HG03175 (cell line): ENCODE measurements at regions not wholly inside any gene's neighbourhood (a gene's known extent, or its start where the extent isn't known, plus 50 kb on each side); places are given as distances from the start of the nearest gene placed in this dataset.
"Not testable (repeated sequence)": the region's sequence is repeated elsewhere in the genome, so short reads cannot be mapped to it uniquely, and the experiment has no call there.

ENCODE experiments used
- ATAC-seq: cut with Tn5 transposase; IDR thresholded peaks from one replicate; pipeline ENCODE4 v1.9.1; 2021; ENCODE audit warnings: mild to moderate bottlenecking, moderate library complexity; ENCODE audit not compliant: unreplicated experiment

DNA sequence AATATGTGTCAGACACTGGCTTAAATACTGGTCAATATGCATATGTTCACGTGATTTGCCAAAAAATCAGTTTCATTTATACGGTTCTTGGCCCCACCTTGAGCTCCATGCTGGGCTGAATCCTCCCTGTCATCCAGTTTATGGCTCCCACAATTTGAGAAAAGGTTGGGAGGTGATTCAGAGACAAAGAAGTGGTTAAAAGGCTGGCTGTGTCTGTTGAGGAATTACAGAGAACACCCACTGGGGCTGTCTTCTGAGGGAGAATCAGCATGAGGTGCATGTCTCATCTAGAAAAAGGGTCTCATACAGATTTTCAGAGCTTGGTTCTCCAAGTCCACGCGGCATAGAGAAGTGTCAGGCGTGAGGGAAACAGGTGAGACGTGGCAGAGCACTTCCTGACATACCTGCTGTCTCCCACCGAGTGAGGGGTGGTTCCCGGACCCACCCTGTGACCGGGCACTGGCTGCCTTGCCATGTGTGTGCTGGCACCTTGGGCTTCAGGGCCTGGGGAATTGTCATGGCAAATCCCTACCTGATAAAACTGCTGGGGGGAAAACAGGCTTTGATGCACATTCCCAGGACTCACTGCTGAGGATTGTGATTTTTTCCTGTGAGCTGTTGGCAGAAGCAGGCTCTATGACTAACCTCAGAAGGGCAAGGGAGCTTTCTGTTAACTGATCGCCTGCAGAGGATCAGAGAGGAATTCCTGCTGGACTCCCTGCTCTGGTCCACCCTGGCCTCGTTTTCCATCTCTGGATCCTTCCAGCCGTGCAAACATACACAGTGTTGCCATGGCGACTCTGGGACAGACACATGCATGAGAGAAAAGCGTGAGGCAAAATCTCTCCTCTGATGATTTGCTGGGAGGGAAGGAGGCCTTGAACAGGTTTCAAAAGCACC lies 223.6 kb downstream of the ADAMTS15 start:
- ATAC-seq, result no peak

DNA sequence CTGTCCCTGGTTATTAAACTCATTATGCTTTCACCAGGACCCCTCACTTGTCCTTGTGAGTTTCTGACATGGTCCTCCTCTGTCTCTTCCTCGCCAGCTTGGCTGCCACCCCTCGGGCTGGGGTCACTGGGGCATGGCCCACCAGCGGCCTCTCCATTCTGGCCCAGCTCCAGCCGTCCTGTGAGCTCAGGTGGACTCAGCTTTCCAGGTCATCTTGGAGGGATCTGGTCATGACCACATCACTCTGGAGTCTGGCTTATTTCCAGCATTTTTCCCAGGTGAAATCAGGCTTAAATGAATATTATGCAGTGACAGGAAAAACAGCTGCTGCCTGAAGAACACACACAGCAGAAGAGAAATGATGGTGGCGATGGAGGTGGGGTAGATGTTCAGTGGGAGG lies 224.5 kb downstream of the ADAMTS15 start:
- ATAC-seq, result no peak

GRCh38 chr11:130673698-130674097 lies 225.3 kb downstream of the ADAMTS15 start:
- ATAC-seq, result no peak

GRCh38 chr11:130674686-130675308 lies 226.4 kb downstream of the ADAMTS15 start:
- no peak for ATAC-seq

DNA sequence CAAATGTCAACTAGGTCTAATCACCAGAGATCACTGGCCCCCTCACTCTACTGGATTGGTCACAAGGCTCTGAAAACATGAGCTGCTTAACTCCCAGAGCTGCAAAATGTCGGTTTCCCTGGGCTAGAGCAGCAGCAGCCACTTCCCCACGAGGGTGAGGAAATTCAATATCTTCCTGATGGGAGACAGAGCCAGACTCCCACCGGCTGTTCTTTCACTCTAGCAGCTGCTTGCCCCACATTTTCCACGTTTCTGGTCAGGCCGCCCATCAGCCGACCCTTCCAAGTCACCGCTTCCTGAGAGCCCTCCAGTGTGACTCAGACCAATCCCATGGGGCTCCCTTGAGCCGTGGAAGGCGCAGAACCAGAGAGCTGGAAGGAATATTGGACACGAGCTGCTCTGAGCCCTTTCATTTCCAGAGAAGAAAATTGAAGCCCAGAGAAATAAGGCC lies 227.0 kb downstream of the ADAMTS15 start:
- ATAC-seq, result no peak

DNA sequence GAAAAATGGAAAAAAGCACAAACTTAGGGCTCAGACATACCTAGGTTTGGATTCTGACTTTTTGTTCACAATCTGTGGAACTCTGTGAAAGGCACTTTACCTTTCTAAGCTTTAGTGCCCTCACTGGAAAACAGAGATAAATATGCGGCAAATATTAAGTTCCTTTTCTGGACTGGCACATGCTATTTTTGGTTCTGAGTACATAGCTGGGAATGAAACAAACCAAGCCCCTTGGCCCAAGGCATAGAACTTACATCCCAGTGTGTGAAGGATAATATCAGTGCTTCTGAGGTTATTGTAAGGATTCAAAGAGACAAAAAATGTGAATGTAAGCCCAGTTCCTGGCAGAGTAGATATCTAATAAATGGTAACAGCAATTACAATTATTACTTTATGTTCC lies 227.5 kb downstream of the ADAMTS15 start:
- no peak for ATAC-seq

DNA sequence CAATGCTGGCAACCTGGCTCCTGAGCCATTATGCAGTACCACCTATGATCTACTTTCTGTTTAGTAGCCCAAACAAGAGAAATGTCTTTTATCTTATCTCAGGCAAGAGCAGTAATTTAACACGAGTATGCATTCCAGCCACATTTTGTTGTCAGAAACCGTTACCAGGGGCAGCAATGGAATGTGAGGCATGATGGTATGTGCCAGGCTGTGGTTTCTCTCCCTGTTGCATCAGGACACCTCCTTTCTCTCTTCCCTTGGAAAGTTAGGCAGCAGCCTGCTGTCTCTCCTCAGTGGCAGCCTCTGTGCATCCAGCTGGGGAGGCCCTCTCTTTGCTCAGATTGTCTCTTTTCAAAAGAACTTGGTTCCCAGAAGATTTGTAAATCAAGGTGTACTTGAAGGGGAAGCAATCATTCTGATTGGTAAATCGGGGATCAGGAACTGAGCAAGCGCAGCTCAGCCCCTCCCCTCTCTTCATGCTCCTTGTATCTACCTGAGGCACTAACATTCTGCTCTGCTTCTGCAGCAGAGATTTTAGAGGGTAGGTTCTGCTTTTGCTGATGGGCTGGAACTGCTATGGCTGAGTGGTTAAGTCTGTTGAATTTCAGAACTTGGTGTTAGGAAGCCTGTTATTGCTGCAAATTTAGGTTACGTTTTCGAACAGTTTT lies 229.2 kb downstream of the ADAMTS15 start:
- no peak for ATAC-seq

DNA sequence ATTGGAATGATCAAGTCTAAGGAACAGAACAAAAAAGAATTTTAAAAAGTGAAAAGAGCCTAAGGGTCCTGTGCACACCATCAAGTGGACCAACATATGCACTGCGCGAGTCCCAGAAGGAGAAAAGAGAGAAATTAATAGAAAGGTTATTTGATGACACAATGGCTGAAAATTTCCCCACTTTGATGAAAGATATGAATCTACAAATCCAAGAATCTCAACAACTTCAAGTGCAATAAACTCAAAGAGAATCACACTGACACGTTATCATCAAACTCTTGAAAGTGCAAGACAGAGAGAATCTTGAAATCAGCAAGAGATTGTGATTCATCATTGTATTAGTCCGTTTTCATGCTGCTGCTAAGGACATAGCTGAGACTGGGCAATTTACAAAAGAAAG lies 230.8 kb downstream of the ADAMTS15 start:
- no peak for ATAC-seq

DNA sequence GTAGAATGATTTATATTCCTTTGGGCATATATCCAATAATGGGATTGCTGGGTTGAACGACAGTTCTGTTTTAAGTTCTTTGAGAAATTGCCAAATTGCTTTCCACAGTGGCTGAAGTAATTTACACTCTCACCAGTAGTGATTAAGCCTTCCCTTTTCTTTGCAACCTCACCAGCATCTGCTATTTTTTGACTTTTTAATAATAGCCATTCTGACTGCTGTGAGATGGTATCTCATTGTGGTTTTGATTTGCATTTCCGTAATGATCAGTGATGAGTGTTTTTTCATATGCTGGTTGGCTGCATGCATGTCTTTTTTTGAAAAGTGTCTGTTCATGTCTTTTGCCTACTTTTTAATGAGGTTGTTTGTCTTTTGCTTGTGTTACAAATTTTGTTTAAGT lies 233.8 kb downstream of the SNX19 start:
- ATAC-seq, result not testable (repeated sequence)

GRCh38 chr11:130689222-130689908 lies 226.9 kb downstream of the SNX19 start:
- ATAC-seq, result no peak

DNA sequence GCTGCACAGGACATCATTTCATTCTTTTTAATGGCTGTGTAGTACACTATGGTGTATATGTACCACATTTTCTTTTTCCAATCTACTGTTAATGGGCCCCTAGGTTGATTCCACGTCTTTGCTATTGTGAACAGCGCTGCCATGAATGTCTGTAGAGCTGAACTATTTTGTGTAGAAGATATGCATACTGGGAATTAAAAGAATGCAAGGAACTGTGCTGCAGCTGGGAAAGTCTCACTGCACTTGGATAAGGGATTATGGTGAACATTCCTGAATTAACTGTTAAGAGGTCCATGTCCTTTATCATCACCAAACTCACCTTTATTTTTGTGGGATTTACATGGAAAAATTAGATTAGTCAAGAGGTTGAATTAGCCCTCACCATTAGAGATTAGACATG lies 224.7 kb downstream of the SNX19 start:
- ATAC-seq, result no peak

DNA sequence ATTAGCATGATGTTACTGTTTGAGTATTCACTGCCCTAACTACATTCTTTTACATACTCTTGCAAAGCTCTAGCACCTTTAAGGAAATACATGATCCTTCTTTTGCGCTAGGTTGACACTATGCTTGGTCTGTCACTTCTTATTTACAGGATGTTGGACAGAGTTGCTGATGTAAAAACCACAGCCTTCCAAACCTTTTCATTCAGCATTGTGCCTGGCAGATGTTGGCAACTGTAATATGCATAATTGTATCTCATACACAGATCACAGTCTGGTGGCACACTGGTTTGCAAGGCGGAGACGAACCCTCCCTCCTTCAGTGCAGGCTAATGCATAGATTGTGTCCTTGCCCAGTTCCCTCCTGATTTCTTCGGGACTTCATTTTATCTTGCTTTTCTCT lies 224.1 kb downstream of the SNX19 start:
- ATAC-seq, result no peak

- no peak for ATAC-seq
These were observed 222.7 kb downstream of the SNX19 start for GRCh38 chr11:130693543-130693942.

GRCh38 chr11:130694488-130695045 lies 221.7 kb downstream of the SNX19 start:
- no peak for ATAC-seq

GRCh38 chr11:130698174-130698573 lies 218.1 kb downstream of the SNX19 start:
- no peak for ATAC-seq

DNA sequence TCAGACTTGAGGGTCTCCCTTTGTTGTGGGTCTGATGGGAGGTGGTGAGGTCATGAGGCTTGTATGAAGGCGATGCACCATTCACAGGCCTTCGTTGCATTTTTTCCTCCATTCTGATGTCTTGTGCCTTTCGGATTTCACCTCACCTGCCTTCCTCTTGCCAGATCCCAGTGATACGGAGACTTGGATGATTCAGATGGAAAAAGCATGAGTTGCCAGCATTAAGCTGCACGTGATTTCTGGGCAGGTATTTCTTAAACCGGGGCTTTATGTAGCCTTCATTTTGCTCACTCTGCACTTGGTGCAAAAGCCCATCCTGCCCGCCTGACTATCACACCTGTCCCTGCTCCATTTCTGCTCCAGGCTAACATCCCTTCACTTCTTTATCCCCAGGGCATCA lies 216.7 kb downstream of the SNX19 start:
- ATAC-seq, result no peak

DNA sequence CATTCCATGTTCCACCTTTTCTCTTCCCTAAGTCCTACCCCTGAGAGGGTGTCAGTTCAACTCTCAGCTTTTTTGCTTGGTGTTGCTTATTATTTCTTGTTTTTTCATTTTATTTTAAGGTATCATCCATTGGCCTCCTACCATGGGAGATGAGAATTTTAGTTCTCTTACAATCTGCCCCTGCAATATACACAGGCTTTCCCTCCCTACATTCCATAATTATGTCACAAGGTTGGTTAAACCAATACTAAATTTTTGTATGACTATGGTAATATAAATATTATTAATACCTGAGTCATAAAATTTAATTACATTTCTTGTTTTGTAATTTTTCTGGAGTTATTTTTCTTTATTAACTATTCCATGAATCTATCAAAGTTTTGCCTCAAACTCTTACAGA lies 216.2 kb downstream of the SNX19 start:
- ATAC-seq, result no peak

- no peak for ATAC-seq
These were observed 212.6 kb downstream of the SNX19 start for GRCh38 chr11:130703489-130704190.

- ATAC-seq, result no peak
These were observed 210.4 kb downstream of the SNX19 start for GRCh38 chr11:130705670-130706421.

- ATAC-seq, result no peak
These were observed 209.7 kb downstream of the SNX19 start for GRCh38 chr11:130706572-130706971.
